ENCODE measurements at regions not wholly inside any gene's neighbourhood (a gene's known extent, or its start where the extent isn't known, plus 50 kb on each side); places are given as distances from the start of the nearest gene placed in this dataset.

GRCh38 chr16:86913886-86914285 lies 335.5 kb downstream of the FOXL1 start:
- DNase-seq (ENCODE audit: low spot score), result no peak

- no peak for DNase-seq (ENCODE audit: low spot score)
These were observed 336.7 kb downstream of the FOXL1 start for GRCh38 chr16:86914876-86915717.

- DNase-seq (ENCODE audit: low spot score), result no peak
These were observed 339.4 kb downstream of the FOXL1 start for GRCh38 chr16:86917471-86918365.

- DNase-seq (ENCODE audit: low spot score), result no peak
These were observed 340.3 kb downstream of the FOXL1 start for GRCh38 chr16:86918637-86919036.

GRCh38 chr16:86919078-86919477 lies 340.7 kb downstream of the FOXL1 start:
- no peak for DNase-seq (ENCODE audit: low spot score)

- DNase-seq (ENCODE audit: low spot score), result no peak
These were observed 341.4 kb downstream of the FOXL1 start for GRCh38 chr16:86919578-86920305.

- DNase-seq (ENCODE audit: low spot score), result no peak
These were observed 342.9 kb downstream of the FOXL1 start for GRCh38 chr16:86921289-86921688.

GRCh38 chr16:86922311-86922710 lies 344.0 kb downstream of the FOXL1 start:
- DNase-seq (ENCODE audit: low spot score), result no peak

GRCh38 chr16:86923656-86924055 lies 345.3 kb downstream of the FOXL1 start:
- DNase-seq (ENCODE audit: low spot score), result no peak

GRCh38 chr16:86924537-86924936 lies 346.2 kb downstream of the FOXL1 start:
- DNase-seq (ENCODE audit: low spot score), result no peak

- no peak for DNase-seq (ENCODE audit: low spot score)
These were observed 346.9 kb downstream of the FOXL1 start for GRCh38 chr16:86925067-86925791.

- DNase-seq (ENCODE audit: low spot score), result no peak
These were observed 348.1 kb downstream of the FOXL1 start for GRCh38 chr16:86926181-86927094.

GRCh38 chr16:86927699-86928098 lies 349.4 kb downstream of the FOXL1 start:
- no peak for DNase-seq (ENCODE audit: low spot score)

GRCh38 chr16:86928523-86929011 lies 350.2 kb downstream of the FOXL1 start:
- no peak for DNase-seq (ENCODE audit: low spot score)

GRCh38 chr16:86929057-86929871 lies 350.9 kb downstream of the FOXL1 start:
- DNase-seq (ENCODE audit: low spot score), result no peak

- no peak for DNase-seq (ENCODE audit: low spot score)
These were observed 351.7 kb downstream of the FOXL1 start for GRCh38 chr16:86930001-86930400.

- DNase-seq (ENCODE audit: low spot score), result no peak
These were observed 352.5 kb downstream of the FOXL1 start for GRCh38 chr16:86930663-86931373.

- DNase-seq (ENCODE audit: low spot score), result no peak
These were observed 353.1 kb downstream of the FOXL1 start for GRCh38 chr16:86931410-86931941.

Data from CD4-positive, alpha-beta T cell treated with Interleukin-2 at 100 ng/mL for 4 hours (primary cell).